Testis (tissue), 2 donors: ENCODE measurements at regions not wholly inside any gene's neighbourhood (a gene's known extent, or its start where the extent isn't known, plus 50 kb on each side); places are given as distances from the start of the nearest gene placed in this dataset.

ENCODE experiments used
- DNase-seq: peaks from one replicate; pipeline ENCODE4 v3.0.0-alpha.2; 2019
- H3K27ac ChIP-seq, 2 donors: fragments of 200-600 bp; sonication (generic); one replicate each; pipeline ENCODE4 v1.5.1; 2019
- H3K27me3 ChIP-seq: fragments of 200-600 bp; sonication (generic); one replicate; pipeline ENCODE4 v1.5.1; 2019
- H3K36me3 ChIP-seq: fragments of 200-600 bp; sonication (generic); one replicate; pipeline ENCODE4 v1.5.1; 2017; ENCODE audit warnings: low read depth; ENCODE audit errors: missing control alignments
- H3K4me1 ChIP-seq: fragments of 200-600 bp; sonication (generic); one replicate; pipeline ENCODE4 v1.5.1; 2019
- H3K4me3 ChIP-seq, 2 donors: fragments of 200-600 bp; sonication (generic); one replicate each; pipeline ENCODE4 v1.5.1; 2017 to 2019
- H3K9me3 ChIP-seq: fragments of 200-600 bp; sonication (generic); one replicate; pipeline ENCODE4 v1.5.1; 2017
- POLR2A ChIP-seq: fragments of 450-650 bp; IDR thresholded peaks from one replicate; pipeline ENCODE4 v1.6.1; 2017; ENCODE audit warnings: antibody characterized with exemption, mild to moderate bottlenecking, moderate library complexity
- WGBS, 2 donors: methylation state at CpG; one replicate each; pipeline ENCODE4 v1.1.5; 2018; 5-methylcytosine and 5-hydroxymethylcytosine counted together
- intact Hi-C: fragments of 100-400 bp; cut with DNase I; formaldehyde crosslinking; loops from one replicate; pipeline ENCODE4 v1.15.1; 2023; ENCODE audit warnings: low total_unique reads
- TF ChIP-seq, protein P1 (sequence below), 3 experiments: fragments of 450-650 bp in 2 of 3; fragments of 200-600 bp in 1 of 3; sonication (generic) in 1 of 3; IDR thresholded peaks; one replicate each; pipeline ENCODE4 v1.5.1; 2016 to 2019; ENCODE audit warnings: antibody characterized with exemption in 3 of 3, mild to moderate bottlenecking in 2 of 3, moderate library complexity in 1 of 3

- Histone ChIP-seq H3K4me1 (peaks cover 3% of the 10 kb centered on the region), H3K27ac (no peak overlapping the region), H3K36me3 (no peaks in the 10 kb centered on the region), H3K27me3 (no peaks in the 10 kb centered on the region), H3K9me3 (no peaks in the 10 kb centered on the region), H3K4me3 (no peak overlapping the region)
- DNase-seq = no peak
- intact Hi-C loops = no loop called here
- 65 to 88% methylated on average over 5 of the region's 5 CpGs for WGBS, 2 donors
- no peak for TF ChIP-seq POLR2A
Measured at GRCh38 chr1:23620605-23621004, 61.3 kb upstream of the ID3 start.

- no peak for DNase-seq
- intact Hi-C loops = no loop called here
- 5 to 22% methylated on average over 13 to 57 of the region's 58 CpGs for WGBS, 2 donors
- Histone ChIP-seq H3K9me3 (no peaks in the 10 kb centered on the region), H3K4me1 (peaks cover 3% of the 10 kb centered on the region), H3K36me3 (no peaks in the 10 kb centered on the region), H3K27ac (no peak overlapping the region), H3K4me3 (peak overlapping the region in 1 of 2 donors; percentile 29), H3K27me3 (no peaks in the 10 kb centered on the region)
- TF ChIP-seq, protein P1, sequence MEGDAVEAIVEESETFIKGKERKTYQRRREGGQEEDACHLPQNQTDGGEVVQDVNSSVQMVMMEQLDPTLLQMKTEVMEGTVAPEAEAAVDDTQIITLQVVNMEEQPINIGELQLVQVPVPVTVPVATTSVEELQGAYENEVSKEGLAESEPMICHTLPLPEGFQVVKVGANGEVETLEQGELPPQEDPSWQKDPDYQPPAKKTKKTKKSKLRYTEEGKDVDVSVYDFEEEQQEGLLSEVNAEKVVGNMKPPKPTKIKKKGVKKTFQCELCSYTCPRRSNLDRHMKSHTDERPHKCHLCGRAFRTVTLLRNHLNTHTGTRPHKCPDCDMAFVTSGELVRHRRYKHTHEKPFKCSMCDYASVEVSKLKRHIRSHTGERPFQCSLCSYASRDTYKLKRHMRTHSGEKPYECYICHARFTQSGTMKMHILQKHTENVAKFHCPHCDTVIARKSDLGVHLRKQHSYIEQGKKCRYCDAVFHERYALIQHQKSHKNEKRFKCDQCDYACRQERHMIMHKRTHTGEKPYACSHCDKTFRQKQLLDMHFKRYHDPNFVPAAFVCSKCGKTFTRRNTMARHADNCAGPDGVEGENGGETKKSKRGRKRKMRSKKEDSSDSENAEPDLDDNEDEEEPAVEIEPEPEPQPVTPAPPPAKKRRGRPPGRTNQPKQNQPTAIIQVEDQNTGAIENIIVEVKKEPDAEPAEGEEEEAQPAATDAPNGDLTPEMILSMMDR (IDR thresholded peaks at IDR 0.05) = no peak
- TF ChIP-seq POLR2A = no peak
Measured at GRCh38 chr1:23619299-23620188, 60.2 kb upstream of the ID3 start.

GRCh38 chr1:23618586-23619083 is 59.3 kb upstream of the ID3 start:
- H3K9me3 ChIP-seq = no peaks in the 10 kb centered on the region
- DNase-seq = no peak
- intact Hi-C loops = no loop called here
- no peaks in the 10 kb centered on the region for H3K27me3 ChIP-seq
- 52 to 70% methylated on average over 7 of the region's 7 CpGs for WGBS, 2 donors
- peaks cover 3% of the 10 kb centered on the region for H3K4me1 ChIP-seq
- no peak overlapping the region for H3K27ac ChIP-seq
- H3K4me3 ChIP-seq = no peak overlapping the region
- H3K36me3 ChIP-seq = no peaks in the 10 kb centered on the region
- TF ChIP-seq POLR2A = no peak
- TF ChIP-seq, protein P1 (IDR thresholded peaks at IDR 0.05) = no peak

GRCh38 chr1:23617084-23617521 is 57.8 kb upstream of the ID3 start:
- no peak for TF ChIP-seq POLR2A
- TF ChIP-seq, protein P1 (IDR thresholded peaks at IDR 0.05) = no peak
- Histone ChIP-seq H3K27me3 (no peaks in the 10 kb centered on the region), H3K9me3 (no peaks in the 10 kb centered on the region), H3K4me3 (no peak overlapping the region), H3K36me3 (no peaks in the 10 kb centered on the region), H3K4me1 (peaks cover 3% of the 10 kb centered on the region), H3K27ac (no peak overlapping the region)
- no peak for DNase-seq
- intact Hi-C loops = no loop called here
- 66 to 73% methylated on average over 8 of the region's 8 CpGs for whole genome bisulfite sequencing, 2 donors

GRCh38 chr1:23616292-23616824 is 57.1 kb upstream of the ID3 start:
- no peaks in the 10 kb centered on the region for H3K9me3 ChIP-seq
- H3K4me1 ChIP-seq = peaks cover 3% of the 10 kb centered on the region
- H3K36me3 ChIP-seq = no peaks in the 10 kb centered on the region
- no peak overlapping the region for H3K27ac ChIP-seq
- WGBS, 2 donors = 69 to 79% methylated on average over 5 of the region's 5 CpGs
- no peak overlapping the region for H3K4me3 ChIP-seq
- TF ChIP-seq POLR2A = no peak
- TF ChIP-seq, protein P1 (IDR thresholded peaks at IDR 0.05) = no peak
- no peaks in the 10 kb centered on the region for H3K27me3 ChIP-seq
- peak; percentile 47 for DNase-seq
- intact Hi-C loops = no loop called here
